Progenitor cell of endocrine pancreas (in vitro differentiated cells): ENCODE measurements at regions not wholly inside any gene's neighbourhood (a gene's known extent, or its start where the extent isn't known, plus 50 kb on each side); places are given as distances from the start of the nearest gene placed in this dataset.
"Not testable (repeated sequence)": the region's sequence is repeated elsewhere in the genome, so short reads cannot be mapped to it uniquely, and the experiment has no call there.

ENCODE experiments used
- DNase-seq: peaks from one replicate; pipeline ENCODE4 v3.0.0; 2021; ENCODE audit warnings: low spot score; ENCODE audit not compliant: unreplicated experiment
- H3K27ac Mint-ChIP-seq: 2 replicates; pipeline ENCODE4 v1.8.0; 2021; ENCODE audit warnings: mild to moderate bottlenecking, moderate library complexity, mixed read lengths
- H3K27me3 Mint-ChIP-seq: 2 replicates; pipeline ENCODE4 v1.8.0; 2021; ENCODE audit warnings: mixed read lengths
- H3K36me3 Mint-ChIP-seq: 2 replicates; pipeline ENCODE4 v1.8.0; 2022; ENCODE audit warnings: mixed read lengths; ENCODE audit not compliant: insufficient read depth
- H3K4me1 Mint-ChIP-seq: 2 replicates; pipeline ENCODE4 v1.8.0; 2021; ENCODE audit warnings: low read depth, mixed read lengths
- H3K4me3 Mint-ChIP-seq: 2 replicates; pipeline ENCODE4 v1.8.0; 2021; ENCODE audit warnings: low read depth, mild to moderate bottlenecking, moderate library complexity, mixed read lengths
- H3K9me3 Mint-ChIP-seq: 2 replicates; pipeline ENCODE4 v1.8.0; 2021; ENCODE audit warnings: low read depth, mixed read lengths
- CTCF ChIP-seq: fragments of 200-600 bp; sonication (generic); IDR thresholded peaks from one replicate; pipeline ENCODE4 v1.5.0; 2021; ENCODE audit warnings: antibody characterized with exemption, mild to moderate bottlenecking; ENCODE audit not compliant: unreplicated experiment

- Mint-ChIP-seq H3K4me3 (no peak overlapping the region), H3K27me3 (peaks cover 3% of the 10 kb centered on the region), H3K27ac (no peak overlapping the region), H3K36me3 (no peaks in the 10 kb centered on the region), H3K9me3 (no peaks in the 10 kb centered on the region), H3K4me1 (no peaks in the 10 kb centered on the region)
- DNase-seq = no peak
- TF ChIP-seq CTCF = no peak
Measured at GRCh38 chr7:73931502-73931901, 70.5 kb downstream of the TMEM270 start.

- Mint-ChIP-seq H3K9me3 (no peaks in the 10 kb centered on the region), H3K4me3 (no peak overlapping the region), H3K36me3 (no peaks in the 10 kb centered on the region), H3K27me3 (peaks cover 3% of the 10 kb centered on the region), H3K27ac (no peak overlapping the region), H3K4me1 (no peaks in the 10 kb centered on the region)
- no peak for DNase-seq
- TF ChIP-seq CTCF = no peak
Measured at GRCh38 chr7:73932364-73932763, 71.4 kb downstream of the TMEM270 start.

GRCh38 chr7:73933091-73933490 is 72.1 kb downstream of the TMEM270 start:
- no peak overlapping the region for H3K27ac Mint-ChIP-seq
- no peak overlapping the region for H3K4me3 Mint-ChIP-seq
- DNase-seq = no peak
- no peak for TF ChIP-seq CTCF
- no peaks in the 10 kb centered on the region for H3K9me3 Mint-ChIP-seq
- H3K4me1 Mint-ChIP-seq = no peaks in the 10 kb centered on the region
- peaks cover 3% of the 10 kb centered on the region for H3K27me3 Mint-ChIP-seq
- no peaks in the 10 kb centered on the region for H3K36me3 Mint-ChIP-seq

- H3K4me1 Mint-ChIP-seq = no peaks in the 10 kb centered on the region
- peaks cover 9% of the 10 kb centered on the region for H3K9me3 Mint-ChIP-seq
- no peaks in the 10 kb centered on the region for H3K36me3 Mint-ChIP-seq
- peaks cover 3% of the 10 kb centered on the region for H3K27me3 Mint-ChIP-seq
- H3K27ac Mint-ChIP-seq = no peak overlapping the region
- DNase-seq = no peak
- TF ChIP-seq CTCF = no peak
- no peak overlapping the region for H3K4me3 Mint-ChIP-seq
Measured at GRCh38 chr7:73936967-73937366, 76.0 kb downstream of the TMEM270 start.

- H3K9me3 Mint-ChIP-seq, H3K4me3 Mint-ChIP-seq, H3K36me3 Mint-ChIP-seq, H3K4me1 Mint-ChIP-seq, DNase-seq, H3K27ac Mint-ChIP-seq, H3K27me3 Mint-ChIP-seq: not testable (repeated sequence)
Measured at GRCh38 chr7:73937650-73938049, 76.7 kb downstream of the TMEM270 start.

GRCh38 chr7:73939528-73939927 is 78.6 kb downstream of the TMEM270 start:
- Mint-ChIP-seq H3K36me3 (no peaks in the 10 kb centered on the region), H3K27me3 (peaks cover 3% of the 10 kb centered on the region), H3K27ac (no peak overlapping the region), H3K4me1 (no peaks in the 10 kb centered on the region), H3K4me3 (no peak overlapping the region), H3K9me3 (peaks cover 9% of the 10 kb centered on the region)
- no peak for DNase-seq
- TF ChIP-seq CTCF = no peak
